MCF 10A (cell line): ENCODE measurements at regions not wholly inside any gene's neighbourhood (a gene's known extent, or its start where the extent isn't known, plus 50 kb on each side); places are given as distances from the start of the nearest gene placed in this dataset.

Experiments used
- BruUV-seq: library from RNA; stranded (reverse); fragments of 400-500 nt; replicated peaks from 2 replicates; lab custom pipeline; 2021; lab: Mats Ljungman, UMichigan
- CTCF ChIA-PET: fragments of 300-600 bp; sonication (Branson Sonifier 250); formaldehyde crosslinking; extraction: SDS; loops from one replicate; lab custom pipeline; 2021; ENCODE audit warnings: antibody characterized with exemption, inconsistent platforms; lab: Yijun Ruan, JAX
- POLR2A ChIA-PET: fragments of 300-600, 350-650 bp; sonication (Branson Sonifier 250); formaldehyde crosslinking; extraction: SDS; loops from one replicate; lab custom pipeline; 2020; ENCODE audit warnings: antibody characterized with exemption, inconsistent platforms; lab: Yijun Ruan, JAX
- DNase-seq: peaks from one replicate; pipeline ENCODE4 v3.0.0-alpha.2; 2018; ENCODE audit not compliant: unreplicated experiment
- H3K27ac Mint-ChIP-seq: one replicate; pipeline ENCODE4 v1.8.0; 2022; ENCODE audit warnings: mild to moderate bottlenecking, low read depth, mixed read lengths; ENCODE audit not compliant: unreplicated experiment
- H3K27me3 Mint-ChIP-seq: one replicate; pipeline ENCODE4 v1.8.0; 2022; ENCODE audit warnings: mixed read lengths; ENCODE audit not compliant: insufficient read depth, unreplicated experiment
- H3K36me3 Mint-ChIP-seq: one replicate; pipeline ENCODE4 v1.8.0; 2022; ENCODE audit warnings: mild to moderate bottlenecking, moderate library complexity, mixed read lengths; ENCODE audit not compliant: insufficient read depth, unreplicated experiment
- H3K4me1 Mint-ChIP-seq: one replicate; pipeline ENCODE4 v1.8.0; 2022; ENCODE audit warnings: mixed read lengths; ENCODE audit not compliant: insufficient read depth, unreplicated experiment
- H3K4me3 Mint-ChIP-seq: one replicate; pipeline ENCODE4 v1.8.0; 2022; ENCODE audit warnings: mild to moderate bottlenecking, moderate library complexity, mixed read lengths; ENCODE audit not compliant: unreplicated experiment
- H3K9me3 Mint-ChIP-seq: one replicate; pipeline ENCODE4 v1.8.0; 2022; ENCODE audit warnings: mixed read lengths; ENCODE audit not compliant: unreplicated experiment
- intact Hi-C: fragments of 100-400 bp; cut with micrococcal nuclease; formaldehyde crosslinking; loops from 2 replicates; pipeline ENCODE4 v1.14.1; 2022
- TF ChIP-seq, protein P1 (sequence below): fragments of 200-600 bp; IDR thresholded peaks from one replicate; pipeline ENCODE4 v1.8.0; 2022; ENCODE audit warnings: antibody characterized with exemption, mild to moderate bottlenecking; ENCODE audit not compliant: unreplicated experiment

DNA sequence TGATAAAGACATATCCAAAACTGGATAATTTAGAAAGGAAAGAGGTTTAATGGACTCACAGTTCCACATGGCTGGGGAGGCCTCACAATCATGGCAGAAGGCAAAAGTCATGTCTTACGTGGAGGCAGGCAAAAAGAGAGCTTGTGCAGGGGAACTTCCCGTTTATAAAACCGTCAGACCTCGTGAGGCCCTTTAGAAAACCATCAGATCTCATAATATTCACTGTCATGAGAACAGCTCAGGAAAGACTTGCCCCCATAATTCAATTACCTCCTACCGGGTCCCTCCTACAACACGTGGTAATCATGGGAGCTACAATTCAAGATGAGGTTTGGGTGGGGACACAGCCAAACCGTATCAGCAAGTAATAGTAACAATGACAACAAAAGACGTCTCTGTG lies 88.2 kb upstream of the SLC25A33 start:
- Mint-ChIP-seq H3K27me3 (no peaks in the 10 kb centered on the region), H3K4me1 (peaks cover 4% of the 10 kb centered on the region), H3K36me3 (no peaks in the 10 kb centered on the region), H3K4me3 (no peak overlapping the region), H3K27ac (no peak overlapping the region), H3K9me3 (no peaks in the 10 kb centered on the region)
- TF ChIP-seq, protein P1, sequence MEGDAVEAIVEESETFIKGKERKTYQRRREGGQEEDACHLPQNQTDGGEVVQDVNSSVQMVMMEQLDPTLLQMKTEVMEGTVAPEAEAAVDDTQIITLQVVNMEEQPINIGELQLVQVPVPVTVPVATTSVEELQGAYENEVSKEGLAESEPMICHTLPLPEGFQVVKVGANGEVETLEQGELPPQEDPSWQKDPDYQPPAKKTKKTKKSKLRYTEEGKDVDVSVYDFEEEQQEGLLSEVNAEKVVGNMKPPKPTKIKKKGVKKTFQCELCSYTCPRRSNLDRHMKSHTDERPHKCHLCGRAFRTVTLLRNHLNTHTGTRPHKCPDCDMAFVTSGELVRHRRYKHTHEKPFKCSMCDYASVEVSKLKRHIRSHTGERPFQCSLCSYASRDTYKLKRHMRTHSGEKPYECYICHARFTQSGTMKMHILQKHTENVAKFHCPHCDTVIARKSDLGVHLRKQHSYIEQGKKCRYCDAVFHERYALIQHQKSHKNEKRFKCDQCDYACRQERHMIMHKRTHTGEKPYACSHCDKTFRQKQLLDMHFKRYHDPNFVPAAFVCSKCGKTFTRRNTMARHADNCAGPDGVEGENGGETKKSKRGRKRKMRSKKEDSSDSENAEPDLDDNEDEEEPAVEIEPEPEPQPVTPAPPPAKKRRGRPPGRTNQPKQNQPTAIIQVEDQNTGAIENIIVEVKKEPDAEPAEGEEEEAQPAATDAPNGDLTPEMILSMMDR = no peak
- no TSS peak for BruUV-seq
- intact Hi-C loops = no loop called here
- DNase-seq = no peak
- ChIA-PET POLR2A (interaction anchor here (0.7 to 2.7 kb wide), 3 partner anchors 9 to 54 kb away, joined by 3 to 10 read pairs (median 7); no protein-coding TSS in a partner anchor), CTCF (interaction anchor here (2.6 kb wide), 1 partner anchor 12 kb away, joined by 7 read pairs; no protein-coding TSS in a partner anchor)

DNA sequence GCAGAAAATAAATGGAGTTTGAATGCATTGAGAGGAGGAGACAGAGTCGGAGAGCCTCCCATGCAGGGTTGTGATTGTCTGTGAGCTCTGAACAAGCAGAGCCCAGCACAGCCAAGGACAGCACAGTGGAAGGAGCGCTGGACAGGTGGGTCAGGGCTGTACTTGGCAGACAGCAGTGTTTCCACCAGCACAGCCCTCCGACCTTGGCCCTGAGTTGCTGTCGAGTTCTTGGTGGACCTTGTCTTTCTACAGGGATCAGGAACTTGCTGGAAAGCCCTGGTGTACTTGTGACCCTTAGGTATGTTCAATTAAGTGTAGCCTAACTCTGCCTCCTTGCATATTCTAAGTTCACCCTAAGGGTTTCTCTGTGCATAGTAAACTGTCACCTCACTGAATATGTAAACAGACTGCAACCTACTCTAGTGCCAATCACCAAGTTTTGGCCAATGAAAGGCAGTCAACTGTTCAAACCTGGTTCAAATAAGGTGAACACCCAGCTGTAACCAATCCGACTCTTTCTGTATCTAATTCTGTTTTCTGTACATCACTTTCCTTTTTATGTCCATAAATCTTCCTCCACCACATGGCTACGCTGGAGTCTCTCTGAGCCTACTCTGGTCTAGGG lies 86.6 kb upstream of the SLC25A33 start:
- no peak overlapping the region for H3K4me3 Mint-ChIP-seq
- no TSS peak for BruUV-seq
- intact Hi-C loops = no loop called here
- no peak overlapping the region for H3K27ac Mint-ChIP-seq
- TF ChIP-seq, protein P1 = no peak
- no peak for DNase-seq
- H3K4me1 Mint-ChIP-seq = peaks cover 4% of the 10 kb centered on the region
- H3K27me3 Mint-ChIP-seq = no peaks in the 10 kb centered on the region
- H3K36me3 Mint-ChIP-seq = no peaks in the 10 kb centered on the region
- ChIA-PET CTCF (no interaction called here), POLR2A (interaction anchor here (0.6 to 1.0 kb wide), 4 partner anchors 15 to 327 kb away, joined by 3 to 5 read pairs (median 4); no protein-coding TSS in a partner anchor)
- no peaks in the 10 kb centered on the region for H3K9me3 Mint-ChIP-seq

DNA sequence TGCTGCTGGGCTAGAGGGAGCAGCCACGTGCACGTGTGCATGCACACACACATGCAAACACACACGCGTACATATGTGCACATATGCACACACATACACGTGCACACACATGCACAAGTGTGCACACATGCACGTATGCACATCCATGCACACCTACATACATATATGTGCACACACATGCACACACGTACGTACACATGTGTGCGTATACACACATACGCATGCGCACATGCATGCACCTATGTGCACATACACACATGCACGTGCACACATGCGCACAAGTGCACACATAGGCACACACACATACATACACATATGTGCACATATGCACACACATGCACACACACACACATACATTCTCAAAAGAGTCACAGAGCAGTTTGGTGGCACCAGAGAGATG lies 85.9 kb upstream of the SLC25A33 start:
- DNase-seq = no peak
- CTCF ChIA-PET = interaction anchor here (3.5 kb wide), 1 partner anchor 163 kb away, joined by 10 read pairs; no protein-coding TSS in a partner anchor
- Mint-ChIP-seq H3K27me3 (no peaks in the 10 kb centered on the region), H3K9me3 (no peaks in the 10 kb centered on the region), H3K4me3 (no peak overlapping the region), H3K4me1 (peaks cover 4% of the 10 kb centered on the region), H3K36me3 (no peaks in the 10 kb centered on the region), H3K27ac (no peak overlapping the region)
- intact Hi-C loops = no loop called here
- TF ChIP-seq, protein P1 = no peak
- POLR2A ChIA-PET = no interaction called here
- no TSS peak for BruUV-seq

DNA sequence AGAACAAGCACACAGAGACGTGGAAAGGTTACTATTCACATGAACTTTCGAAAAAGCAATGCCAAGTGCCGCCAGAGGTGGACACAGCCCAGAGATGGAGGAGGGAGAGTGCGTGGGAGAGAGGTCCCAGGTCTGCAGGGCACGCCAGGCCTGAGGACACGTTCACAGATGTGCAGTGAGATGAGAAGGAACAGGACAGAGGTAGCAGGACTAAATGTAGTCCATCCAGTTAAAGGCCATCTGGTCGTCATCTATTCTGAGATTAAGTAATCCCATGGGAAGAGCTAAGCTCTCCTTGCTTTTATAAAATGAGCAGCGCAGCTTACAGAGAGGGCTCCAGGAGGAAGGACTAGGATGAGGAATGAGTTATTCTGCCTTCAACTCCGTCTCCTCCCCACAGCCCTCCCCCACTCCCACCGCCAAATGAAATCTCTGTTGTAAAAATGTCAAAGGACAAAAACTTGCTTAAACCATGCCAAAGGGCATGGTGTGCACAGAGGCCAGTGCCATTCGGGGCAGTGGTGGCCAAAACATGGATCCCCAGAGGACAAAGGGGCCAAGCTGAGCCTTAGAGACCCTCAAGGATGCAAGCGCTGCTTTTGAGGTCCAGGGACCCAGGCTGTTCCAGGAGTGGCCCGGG lies 85.4 kb upstream of the SLC25A33 start:
- TF ChIP-seq, protein P1 = no peak
- Mint-ChIP-seq H3K4me3 (no peak overlapping the region), H3K27ac (no peak overlapping the region), H3K9me3 (no peaks in the 10 kb centered on the region), H3K27me3 (no peaks in the 10 kb centered on the region), H3K4me1 (peaks cover 4% of the 10 kb centered on the region), H3K36me3 (no peaks in the 10 kb centered on the region)
- intact Hi-C loops = no loop called here
- no peak for DNase-seq
- BruUV-seq = no TSS peak
- ChIA-PET CTCF (interaction anchor here (3.5 kb wide), 1 partner anchor 163 kb away, joined by 10 read pairs; no protein-coding TSS in a partner anchor), POLR2A (interaction anchor here (2.4 kb wide), 1 partner anchor 10 kb away, joined by 6 read pairs; no protein-coding TSS in a partner anchor)
